GM12878 (cell line): ENCODE measurements at regions not wholly inside any gene's neighbourhood (a gene's known extent, or its start where the extent isn't known, plus 50 kb on each side); places are given as distances from the start of the nearest gene placed in this dataset.

Source experiments
- ATAC-seq: fragments of 200-7000 bp; cut with Tn5 transposase; 3 replicates; pipeline ENCODE4 v1.9.1; 2020; ENCODE audit warnings: mild to moderate bottlenecking, moderate library complexity
- BruUV-seq: library from RNA; stranded (reverse); fragments of 400-500 nt; replicated peaks from 2 replicates; lab custom pipeline; 2021; lab: Mats Ljungman, UMichigan
- CTCF ChIA-PET: fragments of 300-600 bp; sonication (Branson Sonifier 250); formaldehyde crosslinking; extraction: SDS; loops from one replicate; lab custom pipeline; 2021; ENCODE audit warnings: inconsistent platforms; lab: Yijun Ruan, JAX
- POLR2A ChIA-PET: fragments of 350-600 bp; formaldehyde crosslinking; extraction: SDS; loops from one replicate; lab custom pipeline; 2021; ENCODE audit warnings: inconsistent platforms; lab: Charles Lee
- RAD21 ChIA-PET: fragments of 300-600 bp; sonication (Branson Sonifier 250); formaldehyde crosslinking; loops from one replicate; lab custom pipeline; 2023; ENCODE audit warnings: antibody characterized with exemption; ENCODE audit not compliant: unreplicated experiment; lab: Charles Lee
- SMC1A ChIA-PET: fragments of 300-600 bp; sonication (Branson Sonifier 250); formaldehyde crosslinking; loops from one replicate; lab custom pipeline; 2023; ENCODE audit not compliant: unreplicated experiment, uncharacterized antibody; lab: Charles Lee
- DNase-seq: peaks from one replicate; pipeline ENCODE4 v3.0.0-alpha.2; 2011; ENCODE audit warnings: low read depth, low spot score
- FAIRE-seq: peaks from 3 replicates; lab custom pipeline; 2011; peaks lifted over from hg19 to GRCh38; lab: Jason Lieb, UNC
- H2AFZ ChIP-seq: 2 replicates; pipeline ENCODE4 v1.6.0; 2011; ENCODE audit warnings: low read depth, low read length, control low read depth; ENCODE audit not compliant: control insufficient read depth
- H3K27ac ChIP-seq: 2 replicates; pipeline ENCODE4 v1.5.1; 2011; ENCODE audit warnings: control low read depth; ENCODE audit not compliant: control insufficient read depth, insufficient read depth
- H3K27me3 ChIP-seq, 2 experiments: replicated peaks in 1 of 2; 2 replicates each; pipeline versions ENCODE4 v1.6.0 to v1.6.1; 2011; ENCODE audit warnings: low read length in 1 of 2; ENCODE audit not compliant: control insufficient read depth in 2 of 2, insufficient read depth in 2 of 2
- H3K36me3 ChIP-seq, 2 experiments: 2 replicates each; pipeline ENCODE4 v1.5.1; 2011; ENCODE audit warnings: low read length in 1 of 2; ENCODE audit not compliant: control insufficient read depth in 2 of 2, insufficient read depth in 2 of 2
- H3K4me1 ChIP-seq: 2 replicates; pipeline ENCODE4 v1.6.1; 2011; ENCODE audit warnings: mild to moderate bottlenecking, low read length, moderate library complexity, mixed read lengths; ENCODE audit not compliant: control insufficient read depth, insufficient read depth
- H3K4me2 ChIP-seq: 2 replicates; pipeline ENCODE4 v1.6.0; 2011; ENCODE audit warnings: control low read depth; ENCODE audit not compliant: control insufficient read depth, insufficient read depth
- H3K4me3 ChIP-seq: fragments of 200-600 bp; sonication (generic); 2 replicates; pipeline ENCODE4 v1.5.1; 2016
- H3K79me2 ChIP-seq: 2 replicates; pipeline ENCODE4 v1.6.0; 2011; ENCODE audit warnings: low read length; ENCODE audit not compliant: control insufficient read depth, insufficient read depth
- H3K9ac ChIP-seq: 2 replicates; pipeline ENCODE4 v1.8.0; 2011; ENCODE audit warnings: low read length, control low read depth, mixed read lengths; ENCODE audit not compliant: control insufficient read depth, insufficient read depth
- H3K9me3 ChIP-seq: replicated peaks from 3 replicates; pipeline ENCODE4 v1.5.1; 2011; ENCODE audit warnings: mild to moderate bottlenecking, low read length; ENCODE audit not compliant: control insufficient read depth, insufficient read depth
- H4K20me1 ChIP-seq: 2 replicates; pipeline ENCODE4 v1.6.0; 2011; ENCODE audit not compliant: control insufficient read depth, insufficient read depth
- ASH2L ChIP-seq: fragments of 300-600, 200-600 bp; sonication (generic); IDR thresholded peaks from 2 replicates; pipeline ENCODE4 v1.6.1; 2017; ENCODE audit warnings: low read depth, mild to moderate bottlenecking, borderline replicate concordance
- POLR2AphosphoS5 ChIP-seq: IDR thresholded peaks from 2 replicates; pipeline ENCODE4 v1.6.1; 2011; ENCODE audit warnings: mild to moderate bottlenecking, low read length, inconsistent platforms
- RBBP5 ChIP-seq: fragments of 200-600 bp; sonication (generic); conservative IDR thresholded peaks from 2 replicates; pipeline ENCODE4 v1.6.1; 2016
- STAT3 ChIP-seq: IDR thresholded peaks from 2 replicates; pipeline ENCODE4 v1.6.1; 2011; ENCODE audit warnings: low read depth, low read length, improper control_type of control experiment
- WGBS: methylation state at CpG from one replicate; pipeline ENCODE4 v1.1.6; 2016; ENCODE audit warnings: low lambda C conversion rate; ENCODE audit not compliant: insufficient replicate concordance, insufficient coverage; ENCODE audit errors: missing lambda C conversion rate; 5-methylcytosine and 5-hydroxymethylcytosine counted together
- in situ Hi-C: fragments of 300-500 bp; cut with MboI; formaldehyde crosslinking; loops from 9 replicates; pipeline ENCODE4 v1.14.3; 2018; ENCODE audit warnings: mixed read lengths
- intact Hi-C: fragments of 100-400 bp; cut with micrococcal nuclease; formaldehyde crosslinking; loops from one replicate; pipeline ENCODE4 v1.14.2; 2022; ENCODE audit not compliant: unreplicated experiment
- TF ChIP-seq, protein P1 (sequence below): IDR thresholded peaks from 2 replicates; pipeline ENCODE4 v1.6.1; 2011; ENCODE audit warnings: low read depth, mild to moderate bottlenecking, low read length, moderate library complexity, borderline replicate concordance; ENCODE audit errors: extremely low read depth
- TF ChIP-seq, protein P2 (sequence below): fragments of 450-650 bp; IDR thresholded peaks from 2 replicates; pipeline ENCODE4 v1.6.1; 2017; ENCODE audit warnings: borderline replicate concordance

DNA sequence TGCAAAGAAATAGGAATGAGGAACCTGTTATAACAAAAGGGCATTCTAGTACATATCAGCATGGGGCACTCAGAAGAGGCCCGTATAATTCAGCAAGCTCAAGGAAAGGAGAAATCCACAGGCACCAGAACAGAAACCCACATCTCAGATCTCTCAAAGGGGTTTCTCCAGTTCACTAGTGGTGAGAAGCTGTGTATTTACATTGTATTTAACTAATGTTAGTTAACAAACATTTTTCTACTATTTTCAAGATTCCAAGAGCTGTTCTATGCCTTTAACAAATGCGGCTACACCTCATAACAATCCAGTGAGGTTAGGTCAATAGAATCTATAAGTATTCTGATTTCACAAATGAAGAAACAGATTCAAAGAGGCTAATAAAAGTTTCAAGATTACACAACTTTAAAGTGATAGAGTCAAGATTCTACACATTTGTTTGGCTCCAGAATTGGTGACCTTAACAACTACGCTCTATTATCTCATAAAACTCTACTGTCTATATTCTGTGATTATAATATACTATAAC, 77.3 kb downstream of the CXXC4 start:
- H3K27ac ChIP-seq, result no peak overlapping the region
- no peaks in the 10 kb centered on the region for H3K9me3 ChIP-seq
- intact Hi-C loops, result no loop called here
- H3K4me2 ChIP-seq, result no peak overlapping the region
- DNase-seq (no peak), ATAC-seq (no peak), FAIRE-seq (no peak)
- in situ Hi-C loops, result no loop called here
- H4K20me1 ChIP-seq, result no peaks in the 10 kb centered on the region
- H3K79me2 ChIP-seq, result no peaks in the 10 kb centered on the region
- ChIA-PET CTCF (interaction anchor here (0.8 to 1.3 kb wide), 4 partner anchors 17 to 443 kb away, joined by 3 read pairs; no protein-coding TSS in a partner anchor), SMC1A (interaction anchor here (0.9 to 1.6 kb wide), 5 partner anchors 9 to 99 kb away, joined by 3 to 6 read pairs (median 3); no protein-coding TSS in a partner anchor), POLR2A (no interaction called here), RAD21 (interaction anchor here (1.2 kb wide), 1 partner anchor 73 kb away, joined by 3 read pairs; no protein-coding TSS in a partner anchor)
- H3K36me3 ChIP-seq, result no peaks in the 10 kb centered on the region
- H2AFZ ChIP-seq, result no peak overlapping the region
- no peak overlapping the region for H3K4me3 ChIP-seq
- TF ChIP-seq, protein P1, sequence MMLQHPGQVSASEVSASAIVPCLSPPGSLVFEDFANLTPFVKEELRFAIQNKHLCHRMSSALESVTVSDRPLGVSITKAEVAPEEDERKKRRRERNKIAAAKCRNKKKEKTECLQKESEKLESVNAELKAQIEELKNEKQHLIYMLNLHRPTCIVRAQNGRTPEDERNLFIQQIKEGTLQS, result no peak
- TF ChIP-seq STAT3 (no peak), RBBP5 (no peak), POLR2AphosphoS5 (no peak), ASH2L (no peak)
- TF ChIP-seq, protein P2, sequence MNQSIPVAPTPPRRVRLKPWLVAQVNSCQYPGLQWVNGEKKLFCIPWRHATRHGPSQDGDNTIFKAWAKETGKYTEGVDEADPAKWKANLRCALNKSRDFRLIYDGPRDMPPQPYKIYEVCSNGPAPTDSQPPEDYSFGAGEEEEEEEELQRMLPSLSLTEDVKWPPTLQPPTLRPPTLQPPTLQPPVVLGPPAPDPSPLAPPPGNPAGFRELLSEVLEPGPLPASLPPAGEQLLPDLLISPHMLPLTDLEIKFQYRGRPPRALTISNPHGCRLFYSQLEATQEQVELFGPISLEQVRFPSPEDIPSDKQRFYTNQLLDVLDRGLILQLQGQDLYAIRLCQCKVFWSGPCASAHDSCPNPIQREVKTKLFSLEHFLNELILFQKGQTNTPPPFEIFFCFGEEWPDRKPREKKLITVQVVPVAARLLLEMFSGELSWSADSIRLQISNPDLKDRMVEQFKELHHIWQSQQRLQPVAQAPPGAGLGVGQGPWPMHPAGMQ, result no peak
- H3K4me1 ChIP-seq, result no peaks in the 10 kb centered on the region
- H3K27me3 ChIP-seq, result no peaks in the 10 kb centered on the region
- 82% methylated on average over 3 of the region's 3 CpGs for WGBS
- BruUV-seq, result no TSS peak
- H3K9ac ChIP-seq, result no peak overlapping the region
